ENCODE measurements at regions not wholly inside any gene's neighbourhood (a gene's known extent, or its start where the extent isn't known, plus 50 kb on each side); places are given as distances from the start of the nearest gene placed in this dataset.

GRCh38 chrX:104329731-104330130 lies 75.0 kb upstream of the ESX1 start:
- TF ChIP-seq EZH2 (IDR thresholded peaks at IDR 0.05; ENCODE audit: insufficient read depth, low read length) (no peak), CTCF (IDR thresholded peaks at IDR 0.05; ENCODE audit: insufficient read depth, low read depth, low read length) (no peak)
